ENCODE measurements at regions not wholly inside any gene's neighbourhood (a gene's known extent, or its start where the extent isn't known, plus 50 kb on each side); places are given as distances from the start of the nearest gene placed in this dataset.

DNA sequence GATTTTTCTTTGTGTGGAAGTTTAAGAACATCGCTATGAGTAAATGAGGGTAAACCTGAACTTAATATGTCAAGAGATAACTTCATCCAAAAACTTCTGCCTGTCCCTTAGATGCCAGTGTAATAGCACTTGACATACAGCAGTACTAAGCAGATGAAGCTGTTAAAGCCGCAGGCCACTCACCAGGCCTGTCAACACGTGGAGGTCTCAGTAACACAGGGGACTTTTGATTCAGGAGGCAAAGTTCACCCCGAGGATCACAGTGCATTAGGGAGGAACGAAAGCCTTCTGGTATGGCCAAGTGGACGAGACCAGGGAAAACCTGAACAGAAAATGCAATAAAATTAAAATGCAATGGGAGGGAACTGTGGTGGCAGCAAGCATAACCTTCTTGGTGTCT is 235.7 kb downstream of the CHD9NB start:
- POLR2A ChIA-PET, result no interaction called here
- Mint-ChIP-seq H3K27me3 (ENCODE audit: low read depth) (no peaks in the 10 kb centered on the region), H3K4me3 (no peak overlapping the region), H3K4me1 (peaks cover 8% of the 10 kb centered on the region), H3K27ac (no peak overlapping the region), H3K9me3 (peaks cover 16% of the 10 kb centered on the region), H3K36me3 (no peaks in the 10 kb centered on the region)
- no peak for DNase-seq (ENCODE audit: low spot score)
- CTCF ChIA-PET, result no interaction called here
- ATAC-seq, result no peak
- TF ChIP-seq, protein P1, sequence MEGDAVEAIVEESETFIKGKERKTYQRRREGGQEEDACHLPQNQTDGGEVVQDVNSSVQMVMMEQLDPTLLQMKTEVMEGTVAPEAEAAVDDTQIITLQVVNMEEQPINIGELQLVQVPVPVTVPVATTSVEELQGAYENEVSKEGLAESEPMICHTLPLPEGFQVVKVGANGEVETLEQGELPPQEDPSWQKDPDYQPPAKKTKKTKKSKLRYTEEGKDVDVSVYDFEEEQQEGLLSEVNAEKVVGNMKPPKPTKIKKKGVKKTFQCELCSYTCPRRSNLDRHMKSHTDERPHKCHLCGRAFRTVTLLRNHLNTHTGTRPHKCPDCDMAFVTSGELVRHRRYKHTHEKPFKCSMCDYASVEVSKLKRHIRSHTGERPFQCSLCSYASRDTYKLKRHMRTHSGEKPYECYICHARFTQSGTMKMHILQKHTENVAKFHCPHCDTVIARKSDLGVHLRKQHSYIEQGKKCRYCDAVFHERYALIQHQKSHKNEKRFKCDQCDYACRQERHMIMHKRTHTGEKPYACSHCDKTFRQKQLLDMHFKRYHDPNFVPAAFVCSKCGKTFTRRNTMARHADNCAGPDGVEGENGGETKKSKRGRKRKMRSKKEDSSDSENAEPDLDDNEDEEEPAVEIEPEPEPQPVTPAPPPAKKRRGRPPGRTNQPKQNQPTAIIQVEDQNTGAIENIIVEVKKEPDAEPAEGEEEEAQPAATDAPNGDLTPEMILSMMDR (IDR thresholded peaks at IDR 0.05), result no peak
- TF ChIP-seq, protein P2, sequence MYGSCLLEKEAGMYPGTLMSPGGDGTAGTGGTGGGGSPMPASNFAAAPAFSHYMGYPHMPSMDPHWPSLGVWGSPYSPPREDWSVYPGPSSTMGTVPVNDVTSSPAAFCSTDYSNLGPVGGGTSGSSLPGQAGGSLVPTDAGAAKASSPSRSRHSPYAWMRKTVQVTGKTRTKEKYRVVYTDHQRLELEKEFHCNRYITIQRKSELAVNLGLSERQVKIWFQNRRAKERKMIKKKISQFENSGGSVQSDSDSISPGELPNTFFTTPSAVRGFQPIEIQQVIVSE (CRISPR knock-in tag; IDR thresholded peaks at IDR 0.05; ENCODE audit: borderline replicate concordance), result no peak
- TF ChIP-seq SP1 (CRISPR knock-in tag; conservative IDR thresholded peaks at IDR 0.05) (no peak), ZNF671 (CRISPR knock-in tag; IDR thresholded peaks at IDR 0.05) (no peak), IRF2 (CRISPR knock-in tag; IDR thresholded peaks at IDR 0.05; ENCODE audit: borderline replicate concordance, low read depth) (no peak), ETV6 (CRISPR knock-in tag; IDR thresholded peaks at IDR 0.05) (no peak), GABPB1 (CRISPR knock-in tag; IDR thresholded peaks at IDR 0.05) (no peak), ZBTB21 (CRISPR knock-in tag; IDR thresholded peaks at IDR 0.05; ENCODE audit: borderline replicate concordance) (no peak), CBFB (CRISPR knock-in tag; IDR thresholded peaks at IDR 0.05; ENCODE audit: low read depth) (no peak), SMAD4 (CRISPR knock-in tag; IDR thresholded peaks at IDR 0.05) (no peak), TEAD4 (CRISPR knock-in tag; IDR thresholded peaks at IDR 0.05) (no peak), FOXK1 (CRISPR knock-in tag; IDR thresholded peaks at IDR 0.05) (no peak), OVOL2 (CRISPR knock-in tag; IDR thresholded peaks at IDR 0.05; ENCODE audit: borderline replicate concordance) (no peak), EMX1 (CRISPR knock-in tag; IDR thresholded peaks at IDR 0.05) (no peak)
- TF ChIP-seq, protein P3, sequence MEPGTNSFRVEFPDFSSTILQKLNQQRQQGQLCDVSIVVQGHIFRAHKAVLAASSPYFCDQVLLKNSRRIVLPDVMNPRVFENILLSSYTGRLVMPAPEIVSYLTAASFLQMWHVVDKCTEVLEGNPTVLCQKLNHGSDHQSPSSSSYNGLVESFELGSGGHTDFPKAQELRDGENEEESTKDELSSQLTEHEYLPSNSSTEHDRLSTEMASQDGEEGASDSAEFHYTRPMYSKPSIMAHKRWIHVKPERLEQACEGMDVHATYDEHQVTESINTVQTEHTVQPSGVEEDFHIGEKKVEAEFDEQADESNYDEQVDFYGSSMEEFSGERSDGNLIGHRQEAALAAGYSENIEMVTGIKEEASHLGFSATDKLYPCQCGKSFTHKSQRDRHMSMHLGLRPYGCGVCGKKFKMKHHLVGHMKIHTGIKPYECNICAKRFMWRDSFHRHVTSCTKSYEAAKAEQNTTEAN (CRISPR knock-in tag; IDR thresholded peaks at IDR 0.05), result no peak
- TF ChIP-seq, protein P4, sequence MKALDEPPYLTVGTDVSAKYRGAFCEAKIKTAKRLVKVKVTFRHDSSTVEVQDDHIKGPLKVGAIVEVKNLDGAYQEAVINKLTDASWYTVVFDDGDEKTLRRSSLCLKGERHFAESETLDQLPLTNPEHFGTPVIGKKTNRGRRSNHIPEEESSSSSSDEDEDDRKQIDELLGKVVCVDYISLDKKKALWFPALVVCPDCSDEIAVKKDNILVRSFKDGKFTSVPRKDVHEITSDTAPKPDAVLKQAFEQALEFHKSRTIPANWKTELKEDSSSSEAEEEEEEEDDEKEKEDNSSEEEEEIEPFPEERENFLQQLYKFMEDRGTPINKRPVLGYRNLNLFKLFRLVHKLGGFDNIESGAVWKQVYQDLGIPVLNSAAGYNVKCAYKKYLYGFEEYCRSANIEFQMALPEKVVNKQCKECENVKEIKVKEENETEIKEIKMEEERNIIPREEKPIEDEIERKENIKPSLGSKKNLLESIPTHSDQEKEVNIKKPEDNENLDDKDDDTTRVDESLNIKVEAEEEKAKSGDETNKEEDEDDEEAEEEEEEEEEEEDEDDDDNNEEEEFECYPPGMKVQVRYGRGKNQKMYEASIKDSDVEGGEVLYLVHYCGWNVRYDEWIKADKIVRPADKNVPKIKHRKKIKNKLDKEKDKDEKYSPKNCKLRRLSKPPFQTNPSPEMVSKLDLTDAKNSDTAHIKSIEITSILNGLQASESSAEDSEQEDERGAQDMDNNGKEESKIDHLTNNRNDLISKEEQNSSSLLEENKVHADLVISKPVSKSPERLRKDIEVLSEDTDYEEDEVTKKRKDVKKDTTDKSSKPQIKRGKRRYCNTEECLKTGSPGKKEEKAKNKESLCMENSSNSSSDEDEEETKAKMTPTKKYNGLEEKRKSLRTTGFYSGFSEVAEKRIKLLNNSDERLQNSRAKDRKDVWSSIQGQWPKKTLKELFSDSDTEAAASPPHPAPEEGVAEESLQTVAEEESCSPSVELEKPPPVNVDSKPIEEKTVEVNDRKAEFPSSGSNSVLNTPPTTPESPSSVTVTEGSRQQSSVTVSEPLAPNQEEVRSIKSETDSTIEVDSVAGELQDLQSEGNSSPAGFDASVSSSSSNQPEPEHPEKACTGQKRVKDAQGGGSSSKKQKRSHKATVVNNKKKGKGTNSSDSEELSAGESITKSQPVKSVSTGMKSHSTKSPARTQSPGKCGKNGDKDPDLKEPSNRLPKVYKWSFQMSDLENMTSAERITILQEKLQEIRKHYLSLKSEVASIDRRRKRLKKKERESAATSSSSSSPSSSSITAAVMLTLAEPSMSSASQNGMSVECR (CRISPR knock-in tag; IDR thresholded peaks at IDR 0.05; ENCODE audit: borderline replicate concordance), result no peak
- TF ChIP-seq, protein P5, sequence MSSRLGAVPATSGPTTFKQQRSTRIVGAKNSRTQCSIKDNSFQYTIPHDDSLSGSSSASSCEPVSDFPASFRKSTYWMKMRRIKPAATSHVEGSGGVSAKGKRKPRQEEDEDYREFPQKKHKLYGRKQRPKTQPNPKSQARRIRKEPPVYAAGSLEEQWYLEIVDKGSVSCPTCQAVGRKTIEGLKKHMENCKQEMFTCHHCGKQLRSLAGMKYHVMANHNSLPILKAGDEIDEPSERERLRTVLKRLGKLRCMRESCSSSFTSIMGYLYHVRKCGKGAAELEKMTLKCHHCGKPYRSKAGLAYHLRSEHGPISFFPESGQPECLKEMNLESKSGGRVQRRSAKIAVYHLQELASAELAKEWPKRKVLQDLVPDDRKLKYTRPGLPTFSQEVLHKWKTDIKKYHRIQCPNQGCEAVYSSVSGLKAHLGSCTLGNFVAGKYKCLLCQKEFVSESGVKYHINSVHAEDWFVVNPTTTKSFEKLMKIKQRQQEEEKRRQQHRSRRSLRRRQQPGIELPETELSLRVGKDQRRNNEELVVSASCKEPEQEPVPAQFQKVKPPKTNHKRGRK (CRISPR knock-in tag; IDR thresholded peaks at IDR 0.05; ENCODE audit: borderline replicate concordance), result no peak

Measured in WTC11 (cell line).